HG02840 (cell line): ENCODE measurements at regions not wholly inside any gene's neighbourhood (a gene's known extent, or its start where the extent isn't known, plus 50 kb on each side); places are given as distances from the start of the nearest gene placed in this dataset.

Source experiments
- ATAC-seq: cut with Tn5 transposase; IDR thresholded peaks from one replicate; pipeline ENCODE4 v1.9.1; 2021; ENCODE audit warnings: mild to moderate bottlenecking, moderate library complexity, moderate number of reproducible peaks; ENCODE audit not compliant: unreplicated experiment, low FRiP score

- no peak for ATAC-seq
These were observed 151.4 kb downstream of the RPS24 start for GRCh38 chr10:78184851-78185692.

GRCh38 chr10:78185693-78186055 is 152.0 kb downstream of the RPS24 start:
- no peak for ATAC-seq

GRCh38 chr10:78186572-78186971 is 152.9 kb downstream of the RPS24 start:
- ATAC-seq, result no peak

- ATAC-seq, result no peak
These were observed 153.7 kb downstream of the RPS24 start for GRCh38 chr10:78187371-78187770.

GRCh38 chr10:78188446-78188845 is 154.8 kb downstream of the RPS24 start:
- ATAC-seq, result no peak

GRCh38 chr10:78190051-78190825 is 156.6 kb downstream of the RPS24 start:
- ATAC-seq, result no peak

- no peak for ATAC-seq
These were observed 157.6 kb downstream of the RPS24 start for GRCh38 chr10:78191301-78191700.

GRCh38 chr10:78193189-78193588 is 159.5 kb downstream of the RPS24 start:
- no peak for ATAC-seq

GRCh38 chr10:78194050-78194449 is 160.4 kb downstream of the RPS24 start:
- no peak for ATAC-seq

- no peak for ATAC-seq
These were observed 161.1 kb downstream of the RPS24 start for GRCh38 chr10:78194539-78195402.

- no peak for ATAC-seq
These were observed 162.7 kb downstream of the RPS24 start for GRCh38 chr10:78196396-78196795.

- no peak for ATAC-seq
These were observed 163.3 kb downstream of the RPS24 start for GRCh38 chr10:78196964-78197363.

GRCh38 chr10:78197628-78198272 is 164.1 kb downstream of the RPS24 start:
- no peak for ATAC-seq

GRCh38 chr10:78199005-78199725 is 165.5 kb downstream of the RPS24 start:
- ATAC-seq, result no peak

GRCh38 chr10:78199759-78200158 is 166.1 kb downstream of the RPS24 start:
- ATAC-seq, result no peak

GRCh38 chr10:78200686-78201085 is 167.0 kb downstream of the RPS24 start:
- ATAC-seq, result no peak

GRCh38 chr10:78202386-78202785 is 168.7 kb downstream of the RPS24 start:
- no peak for ATAC-seq

- no peak for ATAC-seq
These were observed 170.5 kb downstream of the RPS24 start for GRCh38 chr10:78203915-78204818.
